GM10248 (cell line): ENCODE measurements at regions not wholly inside any gene's neighbourhood (a gene's known extent, or its start where the extent isn't known, plus 50 kb on each side); places are given as distances from the start of the nearest gene placed in this dataset.

ENCODE experiments used
- CTCF ChIA-PET: fragments of 300-600 bp; sonication (Branson Sonifier 250); formaldehyde crosslinking; extraction: SDS; loops from one replicate; lab custom pipeline; 2021; ENCODE audit warnings: antibody characterized with exemption; lab: Yijun Ruan, JAX
- POLR2A ChIA-PET: fragments of 350-650 bp; sonication (Branson Sonifier 250); formaldehyde crosslinking; extraction: SDS; loops from one replicate; lab custom pipeline; 2020; ENCODE audit warnings: antibody characterized with exemption; lab: Yijun Ruan, JAX
- DNase-seq: peaks from one replicate; pipeline ENCODE4 v3.0.0; 2012; ENCODE audit errors: extremely low spot score
- CTCF ChIP-seq: IDR thresholded peaks from 2 replicates; pipeline ENCODE4 v1.5.1; 2012; ENCODE audit warnings: mild to moderate bottlenecking, low read depth; ENCODE audit errors: extremely low read depth, missing control alignments, control extremely low read depth

DNA sequence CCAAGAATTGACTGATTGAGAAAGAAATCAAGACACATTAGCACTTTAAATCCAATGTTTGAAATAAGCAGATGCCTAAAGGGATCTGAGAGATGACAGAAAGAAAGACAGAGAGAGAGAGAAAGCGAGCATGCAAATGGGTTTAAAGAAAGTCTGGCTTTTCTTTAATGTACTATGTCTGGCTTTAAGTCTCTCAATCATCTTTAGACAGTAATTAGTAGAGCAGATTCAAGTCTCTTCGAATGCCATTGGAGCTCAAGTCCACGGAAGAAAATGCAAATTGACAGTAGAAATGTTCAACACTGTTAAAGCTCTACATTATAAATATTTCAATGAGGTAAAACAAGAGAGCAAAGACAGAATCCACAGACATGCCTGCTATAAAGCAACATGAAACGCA lies 1480.2 kb upstream of the CDH8 start:
- POLR2A ChIA-PET: no interaction called here
- CTCF ChIA-PET: interaction anchor here (1.0 kb wide), 1 partner anchor 12 kb away, joined by 3 read pairs; no protein-coding TSS in a partner anchor
- DNase-seq: no peak
- no peak for TF ChIP-seq CTCF

DNA sequence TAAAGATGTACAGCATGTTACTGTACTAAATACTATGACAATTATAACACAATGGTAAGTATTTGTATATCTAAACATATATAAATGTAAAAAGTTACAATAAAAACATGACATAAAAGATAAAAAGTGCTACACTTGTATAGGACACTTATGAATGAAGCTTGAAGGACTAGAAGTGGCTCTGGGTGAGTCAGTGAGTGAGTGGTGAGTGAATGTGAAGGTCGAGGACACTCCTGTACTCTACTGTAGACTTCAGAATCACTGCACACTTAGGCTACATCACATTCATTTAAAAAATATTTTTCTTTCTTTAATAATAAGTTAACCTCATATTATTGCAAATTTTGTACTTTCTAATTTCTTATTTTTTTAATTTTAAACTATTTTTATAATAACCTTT lies 1476.7 kb upstream of the CDH8 start:
- TF ChIP-seq CTCF: no peak
- ChIA-PET POLR2A (no interaction called here), CTCF (no interaction called here)
- no peak for DNase-seq

GRCh38 chr16:63497408-63497807 lies 1461.2 kb upstream of the CDH8 start:
- no peak for TF ChIP-seq CTCF
- ChIA-PET CTCF (no interaction called here), POLR2A (no interaction called here)
- DNase-seq: no peak

- CTCF ChIA-PET: no interaction called here
- POLR2A ChIA-PET: no interaction called here
- no peak for DNase-seq
- TF ChIP-seq CTCF: no peak
Observed at GRCh38 chr16:63496282-63496681, 1460.0 kb upstream of the CDH8 start.

DNA sequence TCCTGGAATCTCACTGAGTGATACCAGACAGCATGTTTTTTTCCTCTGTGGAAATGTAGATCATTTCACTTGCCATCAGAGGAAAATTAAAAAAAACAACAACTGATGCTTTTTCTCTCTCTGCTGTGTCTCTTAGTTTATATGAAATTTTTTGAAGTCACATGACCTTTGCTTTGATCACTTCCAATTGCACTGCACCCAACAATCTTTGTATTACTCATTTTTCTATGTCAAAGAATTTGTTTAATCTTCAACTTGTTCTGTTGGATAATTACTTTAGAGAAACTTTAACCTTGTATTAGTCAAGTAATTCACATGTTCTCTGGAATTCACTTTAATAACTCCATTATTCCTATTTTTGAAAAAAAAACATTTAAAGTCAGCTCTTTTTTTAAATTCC lies 1452.7 kb upstream of the CDH8 start:
- no peak for TF ChIP-seq CTCF

DNA sequence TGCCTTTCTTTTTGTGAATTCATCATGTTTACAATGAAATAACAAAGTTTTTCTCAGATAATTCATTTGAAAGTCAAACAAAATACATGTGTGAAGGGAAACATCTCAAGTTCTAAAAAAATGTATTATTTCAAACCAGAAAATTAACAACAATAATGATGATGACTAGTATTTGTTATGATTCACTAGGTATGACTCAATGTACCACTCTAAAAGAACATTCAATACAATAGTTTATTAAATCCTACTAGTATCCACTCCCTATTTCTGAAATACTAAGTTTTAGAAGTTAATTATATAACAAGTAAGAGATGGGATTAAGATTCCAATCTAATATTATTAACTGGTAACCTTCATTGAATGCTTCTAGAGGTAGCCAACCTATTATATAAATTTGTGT lies 1444.8 kb upstream of the CDH8 start:
- POLR2A ChIA-PET: no interaction called here
- CTCF ChIA-PET: no interaction called here
- no peak for DNase-seq
- no peak for TF ChIP-seq CTCF

More for the DNA sequence above, 1452.7 kb upstream of the CDH8 start:
- DNase-seq: no peak
- POLR2A ChIA-PET: no interaction called here
- CTCF ChIA-PET: interaction anchor here (0.7 to 1.3 kb wide), 2 partner anchors 25 to 653 kb away, joined by 3 read pairs; no protein-coding TSS in a partner anchor

GRCh38 chr16:63473725-63474124 lies 1437.5 kb upstream of the CDH8 start:
- DNase-seq: no peak
- ChIA-PET POLR2A (no interaction called here), CTCF (no interaction called here)
- no peak for TF ChIP-seq CTCF
